ENCODE measurements at regions not wholly inside any gene's neighbourhood (a gene's known extent, or its start where the extent isn't known, plus 50 kb on each side); places are given as distances from the start of the nearest gene placed in this dataset.
"Not testable (repeated sequence)": the region's sequence is repeated elsewhere in the genome, so short reads cannot be mapped to it uniquely, and the experiment has no call there.

GRCh38 chr5:12910641-12911040, 1006.4 kb upstream of the CTNND2 start:
- no peak overlapping the region for H3K4me3 Mint-ChIP-seq
- intact Hi-C loops (cut with micrococcal nuclease), result no loop called here
- peaks cover 16% of the 10 kb centered on the region for H3K9me3 Mint-ChIP-seq
- no peaks in the 10 kb centered on the region for H3K27me3 Mint-ChIP-seq (ENCODE audit: insufficient read depth)
- H3K4me1 Mint-ChIP-seq (ENCODE audit: low read depth), result no peaks in the 10 kb centered on the region
- H3K36me3 Mint-ChIP-seq (ENCODE audit: low read depth), result no peaks in the 10 kb centered on the region
- no peak overlapping the region for H3K27ac Mint-ChIP-seq
- DNase-seq (ENCODE audit: low spot score), result no peak

GRCh38 chr5:12902611-12903010, 998.4 kb upstream of the CTNND2 start:
- H3K4me3 Mint-ChIP-seq, result no peak overlapping the region
- no peak for DNase-seq (ENCODE audit: low spot score)
- H3K36me3 Mint-ChIP-seq (ENCODE audit: low read depth), result no peaks in the 10 kb centered on the region
- no peak overlapping the region for H3K27ac Mint-ChIP-seq
- H3K27me3 Mint-ChIP-seq (ENCODE audit: insufficient read depth), result no peaks in the 10 kb centered on the region
- H3K9me3 Mint-ChIP-seq, result peaks cover 18% of the 10 kb centered on the region
- H3K4me1 Mint-ChIP-seq (ENCODE audit: low read depth), result no peaks in the 10 kb centered on the region
- intact Hi-C loops (cut with micrococcal nuclease), result no loop called here

- no peaks in the 10 kb centered on the region for H3K36me3 Mint-ChIP-seq (ENCODE audit: low read depth)
- no peak overlapping the region for H3K27ac Mint-ChIP-seq
- H3K4me1 Mint-ChIP-seq (ENCODE audit: low read depth), result no peaks in the 10 kb centered on the region
- no peak for DNase-seq (ENCODE audit: low spot score)
- H3K27me3 Mint-ChIP-seq (ENCODE audit: insufficient read depth), result no peaks in the 10 kb centered on the region
- H3K4me3 Mint-ChIP-seq, result no peak overlapping the region
- H3K9me3 Mint-ChIP-seq, result peaks cover 18% of the 10 kb centered on the region
- intact Hi-C loops (cut with micrococcal nuclease), result no loop called here
These were observed 997.5 kb upstream of the CTNND2 start for GRCh38 chr5:12901696-12902095.

GRCh38 chr5:12896086-12896485, 991.8 kb upstream of the CTNND2 start:
- Mint-ChIP-seq H3K36me3 (ENCODE audit: low read depth) (no peaks in the 10 kb centered on the region), H3K4me1 (ENCODE audit: low read depth) (no peaks in the 10 kb centered on the region), H3K27me3 (ENCODE audit: insufficient read depth) (no peaks in the 10 kb centered on the region)

GRCh38 chr5:12885018-12885417, 980.8 kb upstream of the CTNND2 start:
- Mint-ChIP-seq H3K4me3 (no peak overlapping the region), H3K4me1 (ENCODE audit: low read depth) (no peaks in the 10 kb centered on the region), H3K27me3 (ENCODE audit: insufficient read depth) (no peaks in the 10 kb centered on the region), H3K27ac (no peak overlapping the region), H3K36me3 (ENCODE audit: low read depth) (no peaks in the 10 kb centered on the region), H3K9me3 (peaks cover 17% of the 10 kb centered on the region)
- no peak for DNase-seq (ENCODE audit: low spot score)
- intact Hi-C loops (cut with micrococcal nuclease), result no loop called here

More at GRCh38 chr5:12896086-12896485, 991.8 kb upstream of the CTNND2 start:
- intact Hi-C loops (cut with micrococcal nuclease), result no loop called here
- H3K9me3 Mint-ChIP-seq, result peaks cover 10% of the 10 kb centered on the region
- H3K4me3 Mint-ChIP-seq, result no peak overlapping the region
- DNase-seq (ENCODE audit: low spot score), result no peak
- no peak overlapping the region for H3K27ac Mint-ChIP-seq

- Mint-ChIP-seq H3K4me3 (no peak overlapping the region), H3K27ac (no peak overlapping the region), H3K9me3 (peaks cover 17% of the 10 kb centered on the region), H3K4me1 (ENCODE audit: low read depth) (no peaks in the 10 kb centered on the region), H3K27me3 (ENCODE audit: insufficient read depth) (no peaks in the 10 kb centered on the region), H3K36me3 (ENCODE audit: low read depth) (no peaks in the 10 kb centered on the region)
- no peak for DNase-seq (ENCODE audit: low spot score)
- intact Hi-C loops (cut with micrococcal nuclease), result no loop called here
These were observed 979.1 kb upstream of the CTNND2 start for GRCh38 chr5:12883395-12883794.

GRCh38 chr5:12876541-12877298, 972.5 kb upstream of the CTNND2 start:
- H3K27me3 Mint-ChIP-seq (ENCODE audit: insufficient read depth), result no peaks in the 10 kb centered on the region
- H3K9me3 Mint-ChIP-seq, result peaks cover 19% of the 10 kb centered on the region
- H3K4me3 Mint-ChIP-seq, result no peak overlapping the region
- H3K4me1 Mint-ChIP-seq (ENCODE audit: low read depth), result peaks cover 5% of the 10 kb centered on the region
- no peak overlapping the region for H3K27ac Mint-ChIP-seq
- DNase-seq (ENCODE audit: low spot score), result no peak
- intact Hi-C loops (cut with micrococcal nuclease), result no loop called here
- no peaks in the 10 kb centered on the region for H3K36me3 Mint-ChIP-seq (ENCODE audit: low read depth)

GRCh38 chr5:12870872-12871539, 966.8 kb upstream of the CTNND2 start:
- H3K27ac Mint-ChIP-seq, result peak overlapping the region; percentile 47
- H3K4me3 Mint-ChIP-seq, result no peak overlapping the region
- H3K27me3 Mint-ChIP-seq (ENCODE audit: insufficient read depth), result no peaks in the 10 kb centered on the region
- H3K4me1 Mint-ChIP-seq (ENCODE audit: low read depth), result peaks cover 6% of the 10 kb centered on the region
- no peak for DNase-seq (ENCODE audit: low spot score)
- intact Hi-C loops (cut with micrococcal nuclease), result no loop called here
- H3K36me3 Mint-ChIP-seq (ENCODE audit: low read depth), result no peaks in the 10 kb centered on the region
- peaks cover 31% of the 10 kb centered on the region for H3K9me3 Mint-ChIP-seq

GRCh38 chr5:12865529-12865928, 961.3 kb upstream of the CTNND2 start:
- Mint-ChIP-seq H3K27ac (no peak overlapping the region), H3K4me3 (no peak overlapping the region), H3K27me3 (ENCODE audit: insufficient read depth) (no peaks in the 10 kb centered on the region), H3K36me3 (ENCODE audit: low read depth) (no peaks in the 10 kb centered on the region), H3K4me1 (ENCODE audit: low read depth) (peaks cover 2% of the 10 kb centered on the region), H3K9me3 (peaks cover 29% of the 10 kb centered on the region)
- intact Hi-C loops (cut with micrococcal nuclease), result no loop called here
- no peak for DNase-seq (ENCODE audit: low spot score)

GRCh38 chr5:12861886-12862654, 957.8 kb upstream of the CTNND2 start:
- no peaks in the 10 kb centered on the region for H3K4me1 Mint-ChIP-seq (ENCODE audit: low read depth)
- no peak overlapping the region for H3K4me3 Mint-ChIP-seq
- DNase-seq (ENCODE audit: low spot score), result no peak
- no peaks in the 10 kb centered on the region for H3K27me3 Mint-ChIP-seq (ENCODE audit: insufficient read depth)
- H3K9me3 Mint-ChIP-seq, result peaks cover 31% of the 10 kb centered on the region
- H3K27ac Mint-ChIP-seq, result no peak overlapping the region
- H3K36me3 Mint-ChIP-seq (ENCODE audit: low read depth), result no peaks in the 10 kb centered on the region
- intact Hi-C loops (cut with micrococcal nuclease), result no loop called here

- H3K27me3 Mint-ChIP-seq (ENCODE audit: insufficient read depth); intact Hi-C loops (cut with micrococcal nuclease); H3K4me1 Mint-ChIP-seq (ENCODE audit: low read depth); DNase-seq (ENCODE audit: low spot score); H3K36me3 Mint-ChIP-seq (ENCODE audit: low read depth); H3K4me3 Mint-ChIP-seq; H3K27ac Mint-ChIP-seq: not testable (repeated sequence)
- peaks cover 41% of the 10 kb centered on the region for H3K9me3 Mint-ChIP-seq
These were observed 951.9 kb upstream of the CTNND2 start for GRCh38 chr5:12856105-12856504.

GRCh38 chr5:12854386-12854785, 950.1 kb upstream of the CTNND2 start:
- Mint-ChIP-seq H3K9me3 (peaks cover 38% of the 10 kb centered on the region), H3K27ac (no peak overlapping the region), H3K4me1 (ENCODE audit: low read depth) (no peaks in the 10 kb centered on the region), H3K4me3 (no peak overlapping the region), H3K36me3 (ENCODE audit: low read depth) (no peaks in the 10 kb centered on the region), H3K27me3 (ENCODE audit: insufficient read depth) (no peaks in the 10 kb centered on the region)
- intact Hi-C loops (cut with micrococcal nuclease), result no loop called here
- DNase-seq (ENCODE audit: low spot score), result no peak

- no peak for DNase-seq (ENCODE audit: low spot score)
- Mint-ChIP-seq H3K36me3 (ENCODE audit: low read depth) (no peaks in the 10 kb centered on the region), H3K4me3 (no peak overlapping the region), H3K9me3 (peaks cover 31% of the 10 kb centered on the region), H3K27ac (no peak overlapping the region), H3K4me1 (ENCODE audit: low read depth) (no peaks in the 10 kb centered on the region), H3K27me3 (ENCODE audit: insufficient read depth) (no peaks in the 10 kb centered on the region)
- intact Hi-C loops (cut with micrococcal nuclease), result no loop called here
These were observed 947.5 kb upstream of the CTNND2 start for GRCh38 chr5:12851761-12852160.

All from activated T-helper 1 cell treated with anti-CD3 and anti-CD28 coated beads, Interleukin-12 subunit alpha, Interleukin-12 subunit beta, Interleukin-2, Interleukin-4 antibody, amounts not matched to agents 30 ng/mL and 10 ng/mL and 1 ng/mL, durations not matched to agents 14 hours and 24 hours and 36 hours (primary cell).